HG02870 (cell line): ENCODE measurements at regions not wholly inside any gene's neighbourhood (a gene's known extent, or its start where the extent isn't known, plus 50 kb on each side); places are given as distances from the start of the nearest gene placed in this dataset.

Experiments used
- ATAC-seq: cut with Tn5 transposase; IDR thresholded peaks from one replicate; pipeline ENCODE4 v1.9.1; 2021; ENCODE audit warnings: mild to moderate bottlenecking, moderate library complexity; ENCODE audit not compliant: unreplicated experiment

DNA sequence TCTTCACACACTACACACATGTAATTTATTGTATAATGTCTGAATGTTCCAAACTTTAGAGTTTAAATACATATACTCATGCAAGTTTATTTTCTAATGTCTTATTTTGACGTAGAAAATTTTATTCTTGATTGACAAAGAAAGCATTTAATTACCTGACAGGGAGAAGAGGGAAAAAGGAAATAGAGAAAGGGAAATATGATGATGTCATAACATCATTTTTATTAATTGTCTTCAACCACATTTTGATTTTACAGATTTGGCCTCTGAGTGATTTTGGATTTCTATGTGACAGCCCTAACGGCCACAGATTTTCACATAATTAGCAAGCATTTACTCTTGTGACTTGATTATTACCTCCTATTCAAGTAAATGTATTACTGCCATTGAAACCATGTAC lies 106.1 kb upstream of the FSTL4 start:
- no peak for ATAC-seq

DNA sequence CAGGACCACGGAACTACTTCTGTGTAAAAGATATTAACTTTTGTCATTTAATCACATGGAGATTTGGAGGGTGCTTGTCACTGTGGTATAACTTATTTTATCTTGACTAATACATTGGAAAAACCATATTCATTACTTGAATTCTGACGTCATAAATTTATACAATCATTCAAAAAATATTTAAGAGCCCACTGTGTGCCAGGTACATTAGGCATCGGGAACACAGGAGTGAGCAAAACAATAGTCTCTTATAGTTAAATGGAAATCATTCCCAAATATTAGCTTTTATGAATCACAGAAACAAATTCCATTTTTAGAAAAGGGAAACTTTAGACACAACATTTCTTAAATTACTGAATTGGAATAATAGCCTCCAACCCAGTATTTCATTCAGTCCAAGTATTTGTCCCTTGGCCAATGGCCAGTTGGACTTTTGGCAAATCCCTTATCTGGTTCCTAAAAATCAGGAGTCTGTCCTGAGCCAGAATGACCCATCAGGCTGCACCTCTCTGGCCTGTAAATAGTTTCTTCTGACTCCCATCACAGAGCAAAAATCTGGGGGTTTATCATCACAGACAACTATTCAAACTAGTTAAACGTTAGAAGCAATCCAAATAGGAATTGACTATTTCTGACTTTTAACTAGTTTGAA lies 104.3 kb upstream of the FSTL4 start:
- no peak for ATAC-seq

DNA sequence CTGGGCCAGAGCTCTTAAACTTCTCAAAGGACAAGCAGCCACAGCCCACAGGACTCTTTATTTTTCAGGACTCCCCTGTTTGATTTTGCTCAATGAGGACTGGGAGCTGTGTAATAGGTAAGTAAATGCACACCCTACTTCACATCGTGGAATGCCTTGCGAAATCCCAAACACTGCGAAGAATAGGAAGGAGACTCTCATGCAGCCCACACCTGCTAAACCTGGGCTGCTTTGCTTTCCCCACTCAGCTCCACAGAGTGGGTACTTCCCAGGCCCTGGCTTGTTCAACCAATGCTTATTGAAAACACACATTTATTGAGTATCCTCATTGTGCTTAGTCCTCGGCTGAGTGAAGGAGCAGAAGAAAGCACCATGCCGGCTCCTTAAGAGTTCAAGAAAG lies 103.3 kb upstream of the FSTL4 start:
- ATAC-seq: no peak

DNA sequence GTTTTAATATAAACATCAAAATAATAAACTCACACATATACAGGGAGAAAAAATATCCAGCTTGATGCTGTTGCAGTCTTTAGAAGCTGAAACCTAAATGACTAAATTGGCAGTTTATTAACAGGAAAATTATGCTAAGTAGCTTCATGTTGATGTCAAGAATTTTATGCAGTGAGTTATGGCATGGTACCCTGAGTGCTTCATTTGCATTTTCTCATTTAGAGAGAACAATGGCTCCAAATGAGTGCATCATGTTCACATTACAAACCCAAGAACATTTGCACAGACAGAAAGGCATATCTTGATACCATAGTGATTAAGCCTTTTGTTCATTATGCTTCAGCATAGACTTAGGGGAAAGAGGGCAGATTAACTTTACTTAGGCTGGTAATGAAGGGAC lies 102.9 kb upstream of the FSTL4 start:
- ATAC-seq: no peak

DNA sequence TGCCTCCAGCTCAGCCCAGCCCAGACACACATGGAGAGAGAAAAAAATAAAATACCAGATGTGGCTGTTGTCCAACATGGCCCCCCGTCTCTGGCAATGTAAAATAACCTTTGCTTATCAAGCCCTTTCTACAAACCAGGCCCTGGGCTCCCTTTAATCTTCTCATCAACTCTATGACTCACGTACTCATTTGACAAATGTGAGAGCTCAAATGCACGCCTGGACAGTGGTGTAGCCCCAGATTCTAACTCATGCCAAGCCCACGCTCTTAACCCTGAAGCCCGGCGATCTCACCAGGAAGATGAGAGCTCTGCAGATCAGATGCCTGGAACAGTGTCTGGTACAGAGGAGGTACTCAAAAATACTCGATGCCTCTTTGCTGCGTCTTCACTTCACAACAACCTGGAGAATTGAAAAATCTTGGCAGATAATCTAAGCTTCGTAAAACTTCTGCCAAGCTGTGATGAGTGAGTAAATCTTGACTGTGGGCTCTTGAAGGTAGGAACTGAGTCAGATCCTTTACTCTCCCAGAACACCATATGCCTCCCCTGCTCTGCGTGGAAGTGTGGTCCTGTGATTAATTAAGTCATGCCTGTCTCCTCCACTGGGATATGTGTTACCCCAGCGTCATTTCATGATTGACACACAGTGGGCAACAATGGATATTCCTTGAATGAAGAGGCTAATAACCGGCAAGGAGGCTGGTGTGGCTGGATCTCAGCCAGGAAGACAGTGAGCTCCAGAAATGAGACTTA lies 102.0 kb upstream of the FSTL4 start:
- ATAC-seq: no peak

DNA sequence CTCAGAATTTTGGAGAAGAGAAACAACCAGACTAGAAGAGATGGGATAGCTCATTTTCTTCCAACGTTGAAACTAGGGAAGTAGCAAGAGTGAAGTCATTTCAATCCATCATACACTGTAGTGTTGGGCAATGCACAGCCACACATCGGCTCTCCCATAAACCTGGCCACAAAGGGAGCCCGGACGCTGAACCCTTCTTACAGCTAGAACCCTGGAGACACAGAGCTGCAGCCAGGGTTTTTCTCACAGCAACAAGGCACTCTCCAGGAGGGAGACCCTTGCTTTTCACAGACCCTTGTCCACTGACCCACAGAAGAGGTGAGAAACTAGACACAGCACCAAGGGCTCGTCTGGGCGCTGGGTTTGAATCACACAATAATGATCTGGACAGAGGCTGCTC lies 101.4 kb upstream of the FSTL4 start:
- no peak for ATAC-seq

DNA sequence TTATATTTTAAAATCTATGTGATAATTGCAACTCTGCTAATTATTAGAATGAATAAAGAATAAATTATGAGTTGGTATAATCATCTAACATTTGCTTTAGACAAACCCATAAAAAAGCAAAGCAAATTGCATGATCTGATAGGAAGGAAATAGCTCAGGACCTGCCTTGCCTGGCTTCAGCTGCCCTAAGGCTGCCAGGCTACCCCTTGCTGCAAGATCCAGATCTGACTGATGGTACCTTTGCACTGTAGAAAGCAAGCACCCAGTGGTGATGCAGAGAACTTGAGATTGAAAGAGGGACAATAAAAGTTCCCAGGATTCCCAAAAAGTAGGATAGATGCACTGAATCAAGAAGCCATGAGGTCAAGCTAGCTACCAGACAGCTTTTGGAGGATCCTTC lies 100.9 kb upstream of the FSTL4 start:
- no peak for ATAC-seq

DNA sequence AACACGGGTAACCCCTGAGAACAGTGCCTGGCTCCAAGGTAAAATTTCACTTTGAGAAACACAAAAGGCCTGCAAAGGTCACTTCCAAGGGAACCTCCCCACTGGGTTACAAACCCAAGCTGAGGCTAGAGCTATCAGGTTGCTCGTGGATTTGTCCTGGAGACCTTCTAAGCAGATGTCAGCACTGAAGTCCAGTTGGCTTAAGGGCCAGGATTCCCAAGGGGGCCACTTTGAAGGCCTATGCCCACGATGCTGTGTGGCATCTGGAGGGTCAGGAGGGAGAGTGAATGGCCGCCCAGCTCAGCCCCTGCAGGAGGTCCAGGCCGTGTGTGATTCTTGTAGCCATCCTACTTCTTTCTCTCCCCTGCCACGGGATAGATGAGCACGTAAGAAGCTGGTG lies 100.2 kb upstream of the FSTL4 start:
- ATAC-seq: no peak

DNA sequence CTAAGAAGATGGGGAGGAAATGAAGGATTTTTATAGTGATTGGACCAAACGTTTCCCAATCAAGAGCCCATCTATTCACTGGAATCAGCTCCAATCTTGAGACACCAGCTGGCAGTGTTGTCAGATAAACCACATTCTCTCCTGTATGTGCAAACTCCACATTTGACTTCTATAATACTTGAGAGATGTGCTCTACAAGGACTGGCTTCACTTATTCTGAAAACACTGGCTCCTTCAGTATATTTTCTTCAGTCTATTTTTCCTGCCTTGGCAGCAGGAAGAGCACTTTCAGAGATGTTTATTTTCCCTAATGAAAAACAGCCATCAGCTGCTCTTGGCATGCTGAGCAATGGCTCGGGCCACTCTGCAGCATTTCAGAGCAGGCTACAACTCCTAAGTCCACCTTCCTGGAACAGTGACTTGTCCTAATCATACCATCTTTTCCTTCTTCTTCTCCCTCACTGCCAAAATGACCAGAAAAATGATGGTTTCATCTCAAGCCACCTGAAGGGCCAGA lies 96.9 kb upstream of the FSTL4 start:
- no peak for ATAC-seq

DNA sequence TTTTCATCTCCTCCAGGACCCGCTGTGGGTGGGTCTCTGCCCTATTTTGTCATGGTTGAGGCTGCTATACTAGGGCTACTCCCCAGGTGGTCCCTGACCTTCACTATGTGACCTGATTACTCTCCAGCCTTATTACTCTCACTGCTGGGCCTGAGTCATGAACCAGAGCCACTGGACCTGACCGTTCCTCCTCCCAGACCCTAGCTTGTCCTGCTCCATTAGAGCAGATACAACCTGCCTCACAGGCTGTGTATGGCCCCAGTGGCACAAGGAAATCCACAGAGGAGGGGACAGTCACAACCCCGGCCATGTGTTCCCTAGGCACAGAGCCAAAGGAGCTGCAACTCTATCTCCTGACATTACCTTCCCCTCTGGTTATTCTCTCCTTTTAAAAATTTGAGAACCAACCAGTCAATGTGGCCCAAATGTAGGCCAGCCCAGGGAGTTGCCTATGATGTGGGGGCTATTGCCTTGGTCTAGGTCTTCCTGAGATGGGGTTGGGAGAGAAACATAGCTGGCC lies 96.0 kb upstream of the FSTL4 start:
- no peak for ATAC-seq

DNA sequence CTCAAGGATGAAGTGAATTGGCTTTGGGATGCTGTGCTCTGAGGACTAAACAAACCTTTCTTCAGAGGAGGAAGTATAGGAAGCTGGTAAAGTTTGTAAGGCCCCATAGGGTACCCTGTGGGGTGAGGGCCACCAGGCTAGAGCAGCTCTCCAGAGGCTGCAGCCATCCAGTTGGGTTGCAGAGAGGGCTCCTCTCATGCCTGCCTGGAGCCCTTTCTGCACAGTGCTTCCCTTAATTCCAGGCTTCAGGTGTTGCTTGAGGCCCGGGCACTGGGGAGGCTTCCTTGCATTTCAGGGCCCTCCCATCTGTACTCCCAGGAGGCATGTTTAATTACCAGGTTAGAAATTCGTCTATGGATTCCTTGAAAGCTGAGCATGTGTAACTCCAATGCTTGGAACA lies 95.3 kb upstream of the FSTL4 start:
- ATAC-seq: no peak

DNA sequence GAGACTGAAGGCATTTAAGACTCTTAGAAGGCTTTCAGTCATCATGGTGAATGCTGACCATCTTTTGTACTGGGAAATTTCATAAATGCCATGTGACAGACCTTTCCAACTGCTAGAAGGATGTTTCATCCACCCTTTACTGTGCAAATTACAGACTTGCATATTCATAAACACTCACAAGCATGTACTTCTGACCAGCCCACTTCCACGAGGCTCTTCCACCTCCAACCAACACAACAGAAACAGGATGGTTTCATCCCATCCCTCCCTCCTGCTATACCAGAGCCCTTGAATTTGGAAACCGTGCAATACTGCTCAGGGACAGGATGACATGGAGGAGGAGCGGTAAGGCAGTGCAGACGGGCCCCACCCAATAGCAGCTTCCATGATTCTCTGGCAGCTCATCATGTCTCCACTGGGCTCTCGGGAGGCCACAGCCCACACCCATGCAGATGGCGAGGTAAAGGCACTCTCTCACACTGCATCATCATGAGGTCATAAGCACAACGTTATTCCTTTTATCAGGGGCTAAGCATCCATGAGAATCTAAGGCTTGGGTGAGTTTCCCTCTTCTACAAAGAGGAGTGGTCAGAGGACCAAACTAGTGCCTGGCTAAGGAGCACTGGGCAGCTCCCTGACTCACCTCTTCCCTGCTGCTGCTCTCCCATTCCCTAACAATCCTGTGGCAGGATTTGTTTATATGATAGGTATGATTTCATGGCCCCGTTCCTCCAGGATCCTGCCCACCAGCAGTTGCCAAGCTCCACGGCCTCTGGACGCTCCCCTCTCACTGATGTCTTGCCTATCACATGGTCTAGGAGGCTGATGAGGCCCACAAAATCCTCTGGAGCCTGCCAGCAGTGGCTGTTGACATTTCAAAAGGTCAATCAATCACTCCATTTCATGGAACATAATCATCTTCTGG lies 94.4 kb upstream of the FSTL4 start:
- no peak for ATAC-seq

DNA sequence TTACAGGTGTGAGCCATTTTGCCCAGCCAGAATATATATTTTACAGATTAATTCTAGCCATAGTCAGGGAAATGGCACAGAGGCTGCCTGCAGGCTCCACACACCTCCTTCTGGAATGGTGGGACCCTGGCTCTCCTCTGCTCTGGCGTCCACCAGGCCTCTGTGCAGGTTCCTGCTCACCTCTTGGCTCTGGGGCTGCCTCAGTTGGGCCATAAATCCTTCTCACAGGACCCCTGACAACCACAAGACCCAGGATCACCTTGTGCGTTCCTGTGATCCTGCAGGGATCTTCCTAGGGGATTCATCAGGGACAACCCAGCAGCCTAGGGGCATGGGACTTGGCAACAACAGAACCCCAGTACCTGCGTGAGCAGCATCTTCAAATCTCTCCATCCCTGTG lies 93.0 kb upstream of the FSTL4 start:
- no peak for ATAC-seq

DNA sequence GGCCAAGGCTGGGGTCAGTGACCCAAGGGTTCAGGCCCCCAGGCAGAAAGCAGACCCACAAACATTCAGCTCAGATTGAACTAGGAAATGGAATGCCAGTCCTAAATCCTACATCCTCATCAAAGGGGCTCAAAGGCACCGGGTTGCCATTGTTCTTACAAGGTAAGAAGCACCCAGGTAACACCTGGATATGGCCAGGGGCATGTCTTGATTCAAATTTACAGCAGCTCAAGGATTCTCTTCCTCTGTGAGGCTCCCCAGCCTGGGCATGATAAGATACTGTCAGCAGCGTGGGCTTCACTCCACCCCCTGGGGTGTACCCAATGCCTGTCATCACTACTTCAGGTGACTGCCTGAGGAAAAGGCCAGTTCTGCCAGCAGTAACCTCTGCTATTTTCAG lies 92.1 kb upstream of the FSTL4 start:
- no peak for ATAC-seq

DNA sequence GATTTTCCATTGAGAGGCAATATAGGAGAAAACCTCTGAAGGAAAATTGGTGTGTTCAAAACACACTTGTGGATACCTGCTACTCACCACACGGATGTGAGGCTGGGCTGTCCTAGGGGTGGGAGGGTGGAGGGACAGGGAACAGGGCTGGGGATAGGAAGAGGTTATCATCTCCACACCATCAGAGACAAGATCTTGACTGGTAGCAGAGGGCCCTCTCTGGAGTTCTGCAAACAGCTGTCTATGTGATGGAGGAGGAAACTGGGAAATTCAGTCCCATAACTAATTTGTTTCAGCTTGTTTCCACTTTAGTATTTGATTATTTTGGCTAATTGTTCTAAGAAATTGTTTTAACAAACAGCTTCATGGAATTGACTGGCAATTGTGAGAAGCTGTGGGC lies 91.6 kb upstream of the FSTL4 start:
- ATAC-seq: no peak

DNA sequence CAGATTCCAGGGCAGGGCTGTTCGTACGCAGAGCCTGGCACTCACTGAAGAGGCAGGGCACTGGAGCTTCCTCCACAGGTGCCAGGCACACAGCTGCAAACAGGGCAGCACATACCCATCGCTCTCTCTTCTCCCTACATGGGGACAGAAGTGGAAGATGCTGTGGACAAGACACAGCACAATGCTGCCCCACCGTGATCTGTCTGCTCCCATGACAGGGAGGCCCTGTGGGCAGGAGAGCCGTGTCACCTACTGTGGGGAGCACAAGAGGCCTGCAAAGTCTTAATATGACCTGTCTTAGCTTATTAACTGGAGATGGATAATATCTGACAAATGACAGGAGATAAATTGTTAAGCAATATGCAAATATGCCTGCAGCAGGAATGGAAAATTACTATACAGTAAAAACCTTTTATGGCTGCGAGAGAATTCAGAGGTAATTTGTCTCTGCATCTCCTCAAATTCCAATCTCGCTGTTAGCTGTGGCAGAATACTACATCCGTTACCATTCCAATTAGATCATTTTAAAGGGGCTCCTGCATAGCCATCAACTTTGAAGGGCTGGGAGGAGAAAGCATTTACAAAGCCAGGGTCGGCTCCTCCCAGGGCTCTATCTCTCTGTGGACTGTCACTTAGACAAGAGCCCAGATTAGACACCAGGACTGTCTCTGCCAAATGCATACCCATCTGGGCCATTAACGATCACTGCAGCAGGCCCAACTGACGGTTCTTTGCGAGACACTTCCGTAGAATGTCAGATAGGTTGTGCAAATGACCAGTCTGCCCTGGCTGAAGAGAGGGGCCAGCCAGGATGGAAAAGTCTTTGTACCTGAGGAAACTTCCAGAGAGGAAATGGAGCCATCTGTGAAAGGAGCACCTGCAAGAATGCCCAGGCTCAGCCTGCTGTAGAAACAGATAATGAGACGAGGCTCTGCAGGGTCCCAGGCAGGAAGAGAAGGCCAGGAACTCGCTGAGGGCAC lies 90.7 kb upstream of the FSTL4 start:
- ATAC-seq: no peak

DNA sequence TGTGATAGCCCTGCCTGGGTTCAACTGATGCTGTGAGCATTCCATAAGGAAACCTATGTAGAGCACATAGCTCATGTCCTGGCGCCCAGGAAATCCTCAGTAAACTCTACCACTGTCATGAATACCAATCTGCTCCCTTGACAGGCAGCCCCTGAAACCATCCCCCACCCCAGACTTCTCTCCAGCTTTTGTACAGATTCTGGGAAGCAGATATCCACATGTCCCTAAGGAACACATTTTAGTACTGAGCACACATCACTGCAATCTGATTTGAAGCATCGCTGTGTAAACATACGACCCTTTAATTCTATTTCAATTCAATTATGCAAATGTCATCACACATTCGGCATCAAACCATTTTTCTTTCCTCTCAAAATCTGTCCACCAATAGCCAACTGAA lies 89.5 kb upstream of the FSTL4 start:
- ATAC-seq: no peak

DNA sequence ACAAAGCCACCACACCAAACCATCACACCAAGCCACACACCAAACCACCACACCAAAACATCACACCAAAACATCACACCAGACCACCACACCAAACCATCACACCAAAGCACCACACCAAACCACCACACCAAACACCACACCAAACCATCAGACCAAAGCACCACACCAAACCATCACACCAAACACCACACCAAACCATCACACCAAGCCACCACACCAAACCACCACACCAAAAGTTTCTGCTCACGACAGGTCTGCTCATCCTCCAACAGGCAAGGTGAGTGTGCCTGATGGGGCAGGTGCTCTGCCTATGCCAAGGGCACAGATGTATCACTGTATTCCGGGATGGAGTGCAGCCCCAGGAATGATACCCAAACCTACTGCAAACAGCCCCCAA lies 87.9 kb upstream of the FSTL4 start:
- no peak for ATAC-seq

DNA sequence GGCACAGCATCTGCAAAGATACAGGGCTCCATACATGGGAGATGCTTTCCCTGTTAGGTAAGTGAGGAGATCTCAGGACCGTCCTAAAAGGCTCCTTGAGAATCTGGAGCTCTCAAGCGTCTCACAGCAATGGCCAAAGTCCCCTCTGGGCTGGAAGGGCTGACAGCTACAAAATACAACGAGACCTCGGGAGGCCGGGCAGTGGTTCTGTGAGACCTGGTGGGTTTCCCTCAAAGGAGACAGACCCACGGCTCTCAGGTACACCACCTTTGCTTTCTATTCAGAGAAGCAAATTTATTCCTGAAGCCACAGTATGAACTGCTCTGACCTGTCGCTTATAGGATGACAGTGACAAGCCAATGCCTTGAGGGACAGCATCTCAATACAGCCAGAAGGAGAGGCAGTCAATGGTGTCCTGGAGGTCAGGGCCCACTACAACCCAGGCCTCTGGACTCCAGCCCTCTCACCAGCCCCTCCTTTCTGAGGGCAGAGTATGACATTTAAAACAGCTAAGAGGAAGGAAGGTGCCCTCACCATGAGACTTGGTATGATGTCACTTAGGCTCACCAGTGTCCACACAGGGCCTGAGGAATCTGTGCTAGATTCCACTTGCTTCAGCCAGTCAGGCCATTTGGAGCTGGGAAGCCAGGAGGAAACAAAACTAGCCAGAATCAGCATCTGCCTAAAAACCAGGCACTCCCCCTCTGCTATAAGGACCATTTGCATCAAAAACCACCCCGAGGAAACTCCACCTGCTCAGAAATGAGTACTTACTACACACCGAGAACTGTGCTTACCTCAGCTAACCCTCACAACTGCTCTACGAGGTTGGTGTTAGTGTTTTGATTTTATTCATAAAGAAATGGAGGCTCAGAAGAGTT lies 86.5 kb upstream of the FSTL4 start:
- peak; percentile 82 for ATAC-seq
